Caco-2 (cell line): ENCODE measurements at regions not wholly inside any gene's neighbourhood (a gene's known extent, or its start where the extent isn't known, plus 50 kb on each side); places are given as distances from the start of the nearest gene placed in this dataset.

Source experiments
- BruUV-seq: library from RNA; stranded (reverse); fragments of 400-500 nt; replicated peaks from 2 replicates; lab custom pipeline; 2021; lab: Mats Ljungman, UMichigan
- CTCF ChIA-PET: fragments of 300-600 bp; sonication (Branson Sonifier 250); formaldehyde crosslinking; loops from one replicate; lab custom pipeline; 2022; ENCODE audit warnings: antibody characterized with exemption; lab: Charles Lee
- POLR2A ChIA-PET: fragments of 300-600 bp; sonication (Branson Sonifier 250); formaldehyde crosslinking; loops from one replicate; lab custom pipeline; 2022; ENCODE audit warnings: antibody characterized with exemption; lab: Charles Lee
- DNase-seq, 2 experiments: peaks; one replicate each; pipeline versions ENCODE4 v3.0.0 to v3.0.0-alpha.2; 2020 to 2022
- H3K27me3 ChIP-seq: replicated peaks from 2 replicates; pipeline ENCODE4 v1.6.0; 2011; ENCODE audit warnings: low read length; ENCODE audit not compliant: control insufficient read depth, insufficient read depth
- H3K36me3 ChIP-seq: 2 replicates; pipeline ENCODE4 v1.5.1; 2011; ENCODE audit warnings: low read length; ENCODE audit not compliant: control insufficient read depth, insufficient read depth
- H3K4me1 ChIP-seq: fragments of 250-450 bp; sonication (Bioruptor Pico); 2 replicates; pipeline ENCODE4 v1.5.1; 2020; ENCODE audit warnings: mild to moderate bottlenecking
- H3K4me3 ChIP-seq: 2 replicates; pipeline ENCODE4 v1.5.1; 2011; ENCODE audit warnings: low read depth, mild to moderate bottlenecking, control low read depth, low read length
- H3K9me3 ChIP-seq: fragments of 250-450 bp; sonication (Bioruptor Pico); 2 replicates; pipeline ENCODE4 v1.5.1; 2020; ENCODE audit warnings: mild to moderate bottlenecking, moderate library complexity
- H3K27ac Mint-ChIP-seq: one replicate; pipeline ENCODE4 v1.8.0; 2022; ENCODE audit warnings: mixed read lengths; ENCODE audit not compliant: unreplicated experiment
- H3K27me3 Mint-ChIP-seq: one replicate; pipeline ENCODE4 v1.8.0; 2022; ENCODE audit warnings: mixed read lengths; ENCODE audit not compliant: insufficient read depth, unreplicated experiment
- H3K36me3 Mint-ChIP-seq: one replicate; pipeline ENCODE4 v1.8.0; 2022; ENCODE audit warnings: mild to moderate bottlenecking, mixed read lengths; ENCODE audit not compliant: insufficient read depth, unreplicated experiment
- H3K4me1 Mint-ChIP-seq: one replicate; pipeline ENCODE4 v1.8.0; 2022; ENCODE audit warnings: low read depth, mixed read lengths; ENCODE audit not compliant: unreplicated experiment
- H3K4me3 Mint-ChIP-seq: one replicate; pipeline ENCODE4 v1.8.0; 2022; ENCODE audit warnings: mild to moderate bottlenecking, moderate library complexity, mixed read lengths; ENCODE audit not compliant: unreplicated experiment
- H3K9me3 Mint-ChIP-seq: one replicate; pipeline ENCODE4 v1.8.0; 2022; ENCODE audit warnings: mixed read lengths; ENCODE audit not compliant: unreplicated experiment
- intact Hi-C: fragments of 100-400 bp; cut with micrococcal nuclease; formaldehyde crosslinking; loops from one replicate; pipeline ENCODE4 v1.10.0; 2022; ENCODE audit not compliant: unreplicated experiment
- TF ChIP-seq, protein P1 (sequence below), 2 experiments: fragments of 200-600 bp in 1 of 2; IDR thresholded peaks; 1 replicate in 1 of 2; 2 replicates in 1 of 2; pipeline versions ENCODE4 v1.5.1 to v1.8.0; 2011 to 2022; ENCODE audit warnings: antibody characterized with exemption in 1 of 2, control low read depth in 1 of 2, inconsistent platforms in 1 of 2, low read depth in 1 of 2, low read length in 1 of 2, mild to moderate bottlenecking in 1 of 2, moderate library complexity in 1 of 2; ENCODE audit not compliant: insufficient read depth in 1 of 2, severe bottlenecking in 1 of 2, unreplicated experiment in 1 of 2

DNA sequence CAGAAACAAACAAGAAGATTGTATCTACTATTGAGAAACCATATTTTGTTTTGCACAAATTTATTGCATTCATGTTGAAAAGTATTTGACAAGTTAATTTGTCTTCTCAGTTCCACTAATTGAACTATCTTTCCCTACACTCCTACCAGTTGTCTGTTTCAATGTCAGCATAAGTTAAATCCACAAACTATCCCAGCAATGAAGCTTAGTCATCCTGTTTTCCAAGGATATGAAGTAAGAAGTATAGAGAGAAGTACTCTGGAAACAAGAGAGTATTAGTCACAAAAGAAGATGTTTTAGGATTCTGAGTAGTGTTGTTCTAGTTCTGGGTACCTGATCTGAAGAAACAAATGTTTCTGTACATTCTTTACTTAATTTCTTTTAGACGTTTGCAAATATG lies 261.6 kb upstream of the ZNF804A start:
- Histone ChIP-seq H3K4me1 (no peaks in the 10 kb centered on the region), H3K4me3 (no peak overlapping the region), H3K27me3 (no peaks in the 10 kb centered on the region), H3K36me3 (no peaks in the 10 kb centered on the region), H3K9me3 (no peaks in the 10 kb centered on the region)
- H3K4me1 Mint-ChIP-seq: no peaks in the 10 kb centered on the region
- no peak for DNase-seq
- BruUV-seq: no TSS peak
- no peaks in the 10 kb centered on the region for H3K9me3 Mint-ChIP-seq
- H3K36me3 Mint-ChIP-seq: no peaks in the 10 kb centered on the region
- H3K27ac Mint-ChIP-seq: no peak overlapping the region
- no peaks in the 10 kb centered on the region for H3K27me3 Mint-ChIP-seq
- CTCF ChIA-PET: no interaction called here
- intact Hi-C loops: no loop called here
- POLR2A ChIA-PET: no interaction called here
- no peak overlapping the region for H3K4me3 Mint-ChIP-seq
- TF ChIP-seq, protein P1, sequence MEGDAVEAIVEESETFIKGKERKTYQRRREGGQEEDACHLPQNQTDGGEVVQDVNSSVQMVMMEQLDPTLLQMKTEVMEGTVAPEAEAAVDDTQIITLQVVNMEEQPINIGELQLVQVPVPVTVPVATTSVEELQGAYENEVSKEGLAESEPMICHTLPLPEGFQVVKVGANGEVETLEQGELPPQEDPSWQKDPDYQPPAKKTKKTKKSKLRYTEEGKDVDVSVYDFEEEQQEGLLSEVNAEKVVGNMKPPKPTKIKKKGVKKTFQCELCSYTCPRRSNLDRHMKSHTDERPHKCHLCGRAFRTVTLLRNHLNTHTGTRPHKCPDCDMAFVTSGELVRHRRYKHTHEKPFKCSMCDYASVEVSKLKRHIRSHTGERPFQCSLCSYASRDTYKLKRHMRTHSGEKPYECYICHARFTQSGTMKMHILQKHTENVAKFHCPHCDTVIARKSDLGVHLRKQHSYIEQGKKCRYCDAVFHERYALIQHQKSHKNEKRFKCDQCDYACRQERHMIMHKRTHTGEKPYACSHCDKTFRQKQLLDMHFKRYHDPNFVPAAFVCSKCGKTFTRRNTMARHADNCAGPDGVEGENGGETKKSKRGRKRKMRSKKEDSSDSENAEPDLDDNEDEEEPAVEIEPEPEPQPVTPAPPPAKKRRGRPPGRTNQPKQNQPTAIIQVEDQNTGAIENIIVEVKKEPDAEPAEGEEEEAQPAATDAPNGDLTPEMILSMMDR (IDR thresholded peaks at IDR 0.05; ENCODE audit: insufficient read depth in 1 of 2, low read depth in 1 of 2, low read length in 1 of 2, severe bottlenecking in 1 of 2, unreplicated experiment in 1 of 2): no peak

DNA sequence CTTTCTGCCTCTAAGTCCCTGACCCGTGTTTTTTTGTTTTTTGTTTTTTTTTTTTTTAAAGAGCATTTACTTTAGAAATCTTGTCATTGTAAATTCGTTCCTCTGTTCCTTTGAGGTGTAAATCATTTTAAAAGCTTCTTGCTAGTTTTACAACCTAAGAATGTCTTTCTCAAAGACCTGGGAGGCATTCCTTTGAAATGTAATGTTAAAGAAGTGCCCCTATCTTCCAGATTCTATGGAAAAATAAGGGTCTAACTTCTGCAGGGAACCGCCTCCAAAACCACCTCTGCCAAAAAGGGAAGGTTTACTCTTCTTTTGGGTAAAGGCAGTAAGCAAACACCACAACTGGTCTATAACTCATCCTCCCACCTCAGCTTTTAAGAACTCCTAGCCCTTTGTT lies 259.6 kb upstream of the ZNF804A start:
- Mint-ChIP-seq H3K4me1 (no peaks in the 10 kb centered on the region), H3K36me3 (no peaks in the 10 kb centered on the region), H3K4me3 (no peak overlapping the region), H3K9me3 (no peaks in the 10 kb centered on the region), H3K27ac (no peak overlapping the region), H3K27me3 (no peaks in the 10 kb centered on the region)
- no TSS peak for BruUV-seq
- TF ChIP-seq, protein P1 (IDR thresholded peaks at IDR 0.05; ENCODE audit: insufficient read depth in 1 of 2, low read depth in 1 of 2, low read length in 1 of 2, severe bottlenecking in 1 of 2, unreplicated experiment in 1 of 2): no peak
- Histone ChIP-seq H3K9me3 (no peaks in the 10 kb centered on the region), H3K4me1 (no peaks in the 10 kb centered on the region), H3K36me3 (no peaks in the 10 kb centered on the region), H3K4me3 (no peak overlapping the region), H3K27me3 (no peaks in the 10 kb centered on the region)
- CTCF ChIA-PET: no interaction called here
- POLR2A ChIA-PET: no interaction called here
- DNase-seq: no peak
- intact Hi-C loops: no loop called here

DNA sequence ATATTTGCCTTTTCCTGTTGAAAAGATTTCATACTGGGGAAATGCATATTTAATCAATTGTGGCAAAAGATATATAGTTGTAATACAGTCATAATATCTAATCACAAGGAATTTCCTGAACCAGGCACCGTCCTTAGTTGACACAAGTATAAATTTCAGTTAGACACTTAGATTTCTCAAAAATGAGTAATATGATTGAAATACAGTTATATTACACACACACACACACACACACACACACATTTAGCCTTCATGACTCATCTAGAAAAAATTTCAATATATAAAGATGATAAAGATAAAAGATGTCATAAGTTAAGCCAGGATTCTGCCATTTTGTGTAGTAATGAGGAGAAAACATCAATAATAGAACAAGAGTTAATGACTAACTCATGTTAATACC lies 258.4 kb upstream of the ZNF804A start:
- no peaks in the 10 kb centered on the region for H3K4me1 ChIP-seq
- no peak for DNase-seq
- BruUV-seq: no TSS peak
- ChIA-PET POLR2A (no interaction called here), CTCF (no interaction called here)
- no peaks in the 10 kb centered on the region for H3K27me3 Mint-ChIP-seq
- H3K4me3 ChIP-seq: no peak overlapping the region
- H3K9me3 ChIP-seq: no peaks in the 10 kb centered on the region
- no peaks in the 10 kb centered on the region for H3K4me1 Mint-ChIP-seq
- H3K9me3 Mint-ChIP-seq: no peaks in the 10 kb centered on the region
- TF ChIP-seq, protein P1 (IDR thresholded peaks at IDR 0.05; ENCODE audit: insufficient read depth in 1 of 2, low read depth in 1 of 2, low read length in 1 of 2, severe bottlenecking in 1 of 2, unreplicated experiment in 1 of 2): no peak
- no peaks in the 10 kb centered on the region for H3K27me3 ChIP-seq
- intact Hi-C loops: no loop called here
- H3K4me3 Mint-ChIP-seq: no peak overlapping the region
- no peak overlapping the region for H3K27ac Mint-ChIP-seq
- H3K36me3 Mint-ChIP-seq: no peaks in the 10 kb centered on the region
- no peaks in the 10 kb centered on the region for H3K36me3 ChIP-seq
